HCEC 1CT (cell line): ENCODE measurements at regions not wholly inside any gene's neighbourhood (a gene's known extent, or its start where the extent isn't known, plus 50 kb on each side); places are given as distances from the start of the nearest gene placed in this dataset.

Experiments
- DNase-seq: peaks from one replicate; pipeline ENCODE4 v3.0.0-alpha.2; 2017

GRCh38 chr3:43902415-43902814, 211.7 kb downstream of the ABHD5 start:
- no peak for DNase-seq

- no peak for DNase-seq
Measured at GRCh38 chr3:43905157-43905556, 214.4 kb downstream of the ABHD5 start.

GRCh38 chr3:43906849-43907507, 216.2 kb downstream of the ABHD5 start:
- no peak for DNase-seq

GRCh38 chr3:43907508-43907858, 216.7 kb downstream of the ABHD5 start:
- DNase-seq = no peak

GRCh38 chr3:43908456-43908855, 217.7 kb downstream of the ABHD5 start:
- DNase-seq = no peak

GRCh38 chr3:43909149-43909548, 218.4 kb downstream of the ABHD5 start:
- DNase-seq = no peak

GRCh38 chr3:43910750-43911149, 220.0 kb downstream of the ABHD5 start:
- DNase-seq = no peak

- DNase-seq = no peak
Measured at GRCh38 chr3:43913036-43913948, 222.6 kb downstream of the ABHD5 start.

- DNase-seq = no peak
Measured at GRCh38 chr3:43914269-43914668, 223.5 kb downstream of the ABHD5 start.

GRCh38 chr3:43915546-43915945, 224.8 kb downstream of the ABHD5 start:
- DNase-seq = no peak

- DNase-seq = no peak
Measured at GRCh38 chr3:43917361-43917760, 226.6 kb downstream of the ABHD5 start.

GRCh38 chr3:43919029-43919428, 228.3 kb downstream of the ABHD5 start:
- DNase-seq = peak; percentile 26

GRCh38 chr3:43921056-43921648, 230.4 kb downstream of the ABHD5 start:
- no peak for DNase-seq

GRCh38 chr3:43922374-43922773, 231.6 kb downstream of the ABHD5 start:
- no peak for DNase-seq

GRCh38 chr3:43923104-43923882, 232.6 kb downstream of the ABHD5 start:
- DNase-seq = no peak

- no peak for DNase-seq
Measured at GRCh38 chr3:43926055-43926454, 235.3 kb downstream of the ABHD5 start.

GRCh38 chr3:43932921-43933320, 242.2 kb downstream of the ABHD5 start:
- DNase-seq = no peak

- no peak for DNase-seq
Measured at GRCh38 chr3:43948013-43948412, 257.3 kb downstream of the ABHD5 start.

GRCh38 chr3:43949594-43949993, 258.9 kb downstream of the ABHD5 start:
- no peak for DNase-seq

GRCh38 chr3:43950775-43951174, 260.0 kb downstream of the ABHD5 start:
- DNase-seq = no peak

GRCh38 chr3:43951813-43952212, 261.1 kb downstream of the ABHD5 start:
- no peak for DNase-seq

GRCh38 chr3:43953380-43953779, 262.6 kb downstream of the ABHD5 start:
- no peak for DNase-seq
